Glutamatergic neuron (in vitro differentiated cells): ENCODE measurements at regions not wholly inside any gene's neighbourhood (a gene's known extent, or its start where the extent isn't known, plus 50 kb on each side); places are given as distances from the start of the nearest gene placed in this dataset.

Experiments
- DNase-seq: peaks from one replicate; pipeline ENCODE4 v3.0.0; 2022
- H3K27ac Mint-ChIP-seq: one replicate; pipeline ENCODE4 v1.8.0; 2020; ENCODE audit warnings: mild to moderate bottlenecking, mixed read lengths, inconsistent platforms; ENCODE audit not compliant: unreplicated experiment
- H3K27me3 Mint-ChIP-seq: one replicate; pipeline ENCODE4 v1.8.0; 2020; ENCODE audit warnings: mild to moderate bottlenecking, moderate library complexity, mixed read lengths, inconsistent platforms; ENCODE audit not compliant: unreplicated experiment
- H3K36me3 Mint-ChIP-seq: one replicate; pipeline ENCODE4 v1.8.0; 2020; ENCODE audit warnings: mild to moderate bottlenecking, mixed read lengths, inconsistent platforms; ENCODE audit not compliant: unreplicated experiment
- H3K4me1 Mint-ChIP-seq: one replicate; pipeline ENCODE4 v1.8.0; 2020; ENCODE audit warnings: mild to moderate bottlenecking, low read depth, mixed read lengths, inconsistent platforms; ENCODE audit not compliant: unreplicated experiment
- H3K4me3 Mint-ChIP-seq: one replicate; pipeline ENCODE4 v1.8.0; 2020; ENCODE audit warnings: mild to moderate bottlenecking, mixed read lengths, inconsistent platforms; ENCODE audit not compliant: unreplicated experiment
- H3K9me3 Mint-ChIP-seq: one replicate; pipeline ENCODE4 v1.8.0; 2020; ENCODE audit warnings: mild to moderate bottlenecking, moderate library complexity, mixed read lengths, inconsistent platforms; ENCODE audit not compliant: unreplicated experiment
- TF ChIP-seq, protein P1 (sequence below): fragments of 200-600 bp; sonication (generic); IDR thresholded peaks from one replicate; pipeline ENCODE4 v1.5.0; 2021; ENCODE audit not compliant: partially characterized antibody, unreplicated experiment

DNA sequence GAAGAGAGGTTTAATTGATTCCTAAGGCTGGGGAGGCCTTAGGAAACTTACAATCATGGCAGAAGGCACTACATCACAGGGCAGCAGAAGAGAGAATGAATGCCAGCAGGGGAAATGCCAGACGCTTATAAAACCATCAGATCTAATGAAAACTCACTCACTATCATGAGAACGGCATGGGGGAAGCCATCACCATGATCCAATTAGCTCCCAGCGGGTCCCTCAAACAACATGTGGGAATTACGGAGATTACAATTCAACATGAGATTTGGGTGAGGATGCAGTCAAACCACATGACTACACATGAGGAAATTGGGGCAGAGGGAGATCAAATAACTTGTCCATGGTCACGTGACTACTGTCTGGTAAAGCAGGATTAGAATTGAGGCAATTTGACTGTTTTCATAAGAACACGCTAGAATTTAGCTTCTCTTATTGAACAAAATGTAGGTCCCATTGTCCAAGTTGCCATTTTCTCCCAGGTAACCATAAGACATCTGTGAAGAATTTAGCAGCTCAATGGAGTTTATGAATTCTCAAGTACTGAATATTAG lies 445.1 kb upstream of the CDH20 start:
- Mint-ChIP-seq H3K4me1 (peaks cover 2% of the 10 kb centered on the region), H3K27me3 (no peaks in the 10 kb centered on the region), H3K27ac (no peak overlapping the region), H3K9me3 (no peaks in the 10 kb centered on the region), H3K36me3 (no peaks in the 10 kb centered on the region), H3K4me3 (no peak overlapping the region)
- no peak for DNase-seq
- TF ChIP-seq, protein P1, sequence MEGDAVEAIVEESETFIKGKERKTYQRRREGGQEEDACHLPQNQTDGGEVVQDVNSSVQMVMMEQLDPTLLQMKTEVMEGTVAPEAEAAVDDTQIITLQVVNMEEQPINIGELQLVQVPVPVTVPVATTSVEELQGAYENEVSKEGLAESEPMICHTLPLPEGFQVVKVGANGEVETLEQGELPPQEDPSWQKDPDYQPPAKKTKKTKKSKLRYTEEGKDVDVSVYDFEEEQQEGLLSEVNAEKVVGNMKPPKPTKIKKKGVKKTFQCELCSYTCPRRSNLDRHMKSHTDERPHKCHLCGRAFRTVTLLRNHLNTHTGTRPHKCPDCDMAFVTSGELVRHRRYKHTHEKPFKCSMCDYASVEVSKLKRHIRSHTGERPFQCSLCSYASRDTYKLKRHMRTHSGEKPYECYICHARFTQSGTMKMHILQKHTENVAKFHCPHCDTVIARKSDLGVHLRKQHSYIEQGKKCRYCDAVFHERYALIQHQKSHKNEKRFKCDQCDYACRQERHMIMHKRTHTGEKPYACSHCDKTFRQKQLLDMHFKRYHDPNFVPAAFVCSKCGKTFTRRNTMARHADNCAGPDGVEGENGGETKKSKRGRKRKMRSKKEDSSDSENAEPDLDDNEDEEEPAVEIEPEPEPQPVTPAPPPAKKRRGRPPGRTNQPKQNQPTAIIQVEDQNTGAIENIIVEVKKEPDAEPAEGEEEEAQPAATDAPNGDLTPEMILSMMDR, result no peak

- Mint-ChIP-seq H3K4me1 (peaks cover 2% of the 10 kb centered on the region), H3K27me3 (no peaks in the 10 kb centered on the region), H3K36me3 (no peaks in the 10 kb centered on the region), H3K4me3 (no peak overlapping the region), H3K9me3 (no peaks in the 10 kb centered on the region), H3K27ac (no peak overlapping the region)
- TF ChIP-seq, protein P1, result no peak
- DNase-seq, result no peak
Observed at GRCh38 chr18:60889442-60889841, 443.8 kb upstream of the CDH20 start.

DNA sequence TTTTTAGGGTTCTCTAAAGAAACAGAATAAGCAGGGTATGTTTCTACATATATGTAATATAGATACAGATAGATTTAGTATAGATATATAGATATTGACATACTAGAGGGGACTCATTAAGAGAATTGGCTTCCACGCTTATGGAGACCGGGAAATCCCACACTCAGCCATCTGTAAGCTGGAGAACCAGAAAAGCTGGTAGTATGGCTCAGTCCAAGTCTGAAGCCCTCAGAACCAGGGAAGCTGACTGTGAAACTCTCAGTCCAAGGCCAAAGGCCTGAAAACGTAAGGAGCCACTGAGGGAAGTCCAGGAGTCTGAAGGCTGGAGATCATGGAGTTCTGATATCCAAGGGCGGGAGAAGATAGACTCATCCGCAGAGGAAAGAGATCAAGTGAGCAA lies 441.3 kb upstream of the CDH20 start:
- no peaks in the 10 kb centered on the region for H3K27me3 Mint-ChIP-seq
- H3K9me3 Mint-ChIP-seq, result no peaks in the 10 kb centered on the region
- TF ChIP-seq, protein P1, result no peak
- no peak for DNase-seq
- no peak overlapping the region for H3K27ac Mint-ChIP-seq
- H3K36me3 Mint-ChIP-seq, result no peaks in the 10 kb centered on the region
- H3K4me1 Mint-ChIP-seq, result no peaks in the 10 kb centered on the region
- H3K4me3 Mint-ChIP-seq, result no peak overlapping the region

DNA sequence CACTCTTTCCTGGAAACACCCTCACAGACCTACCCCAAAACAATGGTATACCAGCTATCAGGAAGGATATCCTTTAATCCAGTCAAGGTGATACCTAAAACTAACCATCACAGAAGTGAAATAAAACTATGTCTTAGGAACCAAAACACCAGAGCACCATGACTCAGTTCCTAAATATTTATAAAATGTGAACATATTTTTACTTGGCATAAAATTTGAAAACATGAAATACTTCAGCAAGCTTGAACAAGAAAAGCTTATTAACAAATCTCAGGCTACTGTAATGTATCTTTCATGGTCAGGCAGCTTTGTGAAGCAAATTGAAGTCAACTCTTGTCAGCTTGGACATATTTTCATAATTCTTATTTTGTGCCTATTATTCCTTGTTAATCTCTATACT lies 440.8 kb upstream of the CDH20 start:
- no peaks in the 10 kb centered on the region for H3K9me3 Mint-ChIP-seq
- H3K4me3 Mint-ChIP-seq, result no peak overlapping the region

DNA sequence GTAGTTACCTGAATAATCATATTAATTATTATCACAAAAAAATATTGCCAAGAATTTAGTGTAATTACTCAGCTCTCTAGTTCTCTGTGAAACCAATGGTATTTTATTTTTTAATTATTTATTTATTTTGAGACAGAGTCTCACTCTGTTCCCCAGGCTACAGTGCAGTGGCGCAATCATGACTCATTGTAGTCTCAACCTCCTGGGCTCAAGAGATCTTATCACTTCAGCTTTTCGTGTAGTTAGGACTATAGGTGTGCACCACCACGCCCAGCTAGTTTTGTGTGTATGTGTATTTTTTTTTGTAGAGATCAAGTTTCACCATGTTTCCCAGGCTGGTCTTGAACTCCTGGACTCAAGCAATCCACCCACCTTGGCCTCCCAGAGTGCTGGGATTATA lies 440.4 kb upstream of the CDH20 start:
- no peak overlapping the region for H3K4me3 Mint-ChIP-seq
- no peaks in the 10 kb centered on the region for H3K27me3 Mint-ChIP-seq
- H3K9me3 Mint-ChIP-seq, result no peaks in the 10 kb centered on the region
- H3K4me1 Mint-ChIP-seq, result no peaks in the 10 kb centered on the region
- TF ChIP-seq, protein P1, result no peak
- DNase-seq, result no peak
- no peak overlapping the region for H3K27ac Mint-ChIP-seq
- no peaks in the 10 kb centered on the region for H3K36me3 Mint-ChIP-seq

More for the DNA sequence above, 440.8 kb upstream of the CDH20 start:
- Mint-ChIP-seq H3K36me3 (no peaks in the 10 kb centered on the region), H3K27me3 (no peaks in the 10 kb centered on the region), H3K27ac (no peak overlapping the region), H3K4me1 (no peaks in the 10 kb centered on the region)
- DNase-seq, result no peak
- TF ChIP-seq, protein P1, result no peak
